B cell (primary cell): ENCODE measurements at regions not wholly inside any gene's neighbourhood (a gene's known extent, or its start where the extent isn't known, plus 50 kb on each side); places are given as distances from the start of the nearest gene placed in this dataset.

Experiments
- EZH2 ChIP-seq: IDR thresholded peaks from 2 replicates; pipeline ENCODE4 v1.6.1; 2012; ENCODE audit warnings: borderline replicate concordance, low read depth, mild to moderate bottlenecking, moderate library complexity, low read length; ENCODE audit not compliant: insufficient read depth, poor library complexity, severe bottlenecking
- TF ChIP-seq, protein P1 (sequence below): fragments of 200-600 bp; IDR thresholded peaks from one replicate; pipeline ENCODE4 v1.8.0; 2022; ENCODE audit warnings: antibody characterized with exemption, mild to moderate bottlenecking

DNA sequence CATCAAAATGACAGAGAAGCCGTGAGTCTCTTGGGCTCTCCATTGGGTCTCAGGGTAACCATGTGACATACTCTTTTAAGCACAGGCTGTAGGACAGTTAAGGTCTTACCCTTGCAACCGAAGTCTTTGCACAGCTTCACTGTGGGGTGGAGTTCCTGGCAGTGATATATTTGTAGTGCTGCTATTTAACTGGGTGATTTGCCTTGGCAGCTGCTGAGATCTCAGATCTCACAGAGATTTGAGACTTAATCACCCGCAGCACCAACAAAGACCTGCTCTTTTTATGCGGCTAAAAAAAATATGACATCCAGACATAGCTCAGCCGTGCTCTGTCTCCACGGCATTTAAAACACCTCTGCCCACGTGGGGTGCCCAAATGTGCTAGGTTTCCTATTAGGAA, 63.4 kb upstream of the NPTX2 start:
- TF ChIP-seq, protein P1, sequence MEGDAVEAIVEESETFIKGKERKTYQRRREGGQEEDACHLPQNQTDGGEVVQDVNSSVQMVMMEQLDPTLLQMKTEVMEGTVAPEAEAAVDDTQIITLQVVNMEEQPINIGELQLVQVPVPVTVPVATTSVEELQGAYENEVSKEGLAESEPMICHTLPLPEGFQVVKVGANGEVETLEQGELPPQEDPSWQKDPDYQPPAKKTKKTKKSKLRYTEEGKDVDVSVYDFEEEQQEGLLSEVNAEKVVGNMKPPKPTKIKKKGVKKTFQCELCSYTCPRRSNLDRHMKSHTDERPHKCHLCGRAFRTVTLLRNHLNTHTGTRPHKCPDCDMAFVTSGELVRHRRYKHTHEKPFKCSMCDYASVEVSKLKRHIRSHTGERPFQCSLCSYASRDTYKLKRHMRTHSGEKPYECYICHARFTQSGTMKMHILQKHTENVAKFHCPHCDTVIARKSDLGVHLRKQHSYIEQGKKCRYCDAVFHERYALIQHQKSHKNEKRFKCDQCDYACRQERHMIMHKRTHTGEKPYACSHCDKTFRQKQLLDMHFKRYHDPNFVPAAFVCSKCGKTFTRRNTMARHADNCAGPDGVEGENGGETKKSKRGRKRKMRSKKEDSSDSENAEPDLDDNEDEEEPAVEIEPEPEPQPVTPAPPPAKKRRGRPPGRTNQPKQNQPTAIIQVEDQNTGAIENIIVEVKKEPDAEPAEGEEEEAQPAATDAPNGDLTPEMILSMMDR, result no peak
- no peak for TF ChIP-seq EZH2
